ENCODE measurements at regions not wholly inside any gene's neighbourhood (a gene's known extent, or its start where the extent isn't known, plus 50 kb on each side); places are given as distances from the start of the nearest gene placed in this dataset.

- Histone ChIP-seq H3K27ac (no peak overlapping the region), H3K27me3 (replicated peaks; ENCODE audit: insufficient read depth) (no peaks in the 10 kb centered on the region), H3K4me3 (no peak overlapping the region), H3K79me2 (ENCODE audit: insufficient read depth) (no peaks in the 10 kb centered on the region), H3K4me1 (ENCODE audit: insufficient read depth) (no peaks in the 10 kb centered on the region), H3F3A (ENCODE audit: insufficient read depth) (no peaks in the 10 kb centered on the region), H3K4me2 (ENCODE audit: unreplicated experiment) (no peak overlapping the region), H3K9me2 (ENCODE audit: insufficient read depth) (no peaks in the 10 kb centered on the region), H3K9me3 (ENCODE audit: low read depth) (no peaks in the 10 kb centered on the region), H3K9ac (no peak overlapping the region), H2AFZ (no peak overlapping the region), H4K20me1 (ENCODE audit: insufficient read depth) (no peaks in the 10 kb centered on the region), H3K36me3 (ENCODE audit: low read depth) (no peaks in the 10 kb centered on the region)
- in situ Hi-C loops (cut with MboI): no loop called here
- 76 to 79% methylated on average over 14 of the region's 14 CpGs for WGBS, 2 experiments (ENCODE audit: low coverage in 1 of 2, low lambda C conversion rate in 2 of 2, missing lambda C conversion rate in 2 of 2)
- DNase-seq: no peak
- TF ChIP-seq EZH2phosphoT487 (IDR thresholded peaks at IDR 0.05; ENCODE audit: insufficient read depth, low read depth) (no peak), EZH2 (IDR thresholded peaks at IDR 0.05; ENCODE audit: insufficient read depth, poor library complexity, severe bottlenecking) (no peak)
Observed at GRCh38 chr2:8525582-8526402, 156.1 kb upstream of the ID2 start.

- no peaks in the 10 kb centered on the region for H3K9me3 ChIP-seq (ENCODE audit: low read depth)
- TF ChIP-seq EZH2 (IDR thresholded peaks at IDR 0.05; ENCODE audit: insufficient read depth, poor library complexity, severe bottlenecking): no peak
- no peak for TF ChIP-seq EZH2phosphoT487 (IDR thresholded peaks at IDR 0.05; ENCODE audit: insufficient read depth, low read depth)
- H4K20me1 ChIP-seq (ENCODE audit: insufficient read depth): no peaks in the 10 kb centered on the region
- H3K4me2 ChIP-seq (ENCODE audit: unreplicated experiment): no peak overlapping the region
- H3K27me3 ChIP-seq (replicated peaks; ENCODE audit: insufficient read depth): no peaks in the 10 kb centered on the region
- H3K27ac ChIP-seq: no peak overlapping the region
- in situ Hi-C loops (cut with MboI): no loop called here
- no peak overlapping the region for H3K4me3 ChIP-seq
- no peaks in the 10 kb centered on the region for H3K36me3 ChIP-seq (ENCODE audit: low read depth)
- H3K79me2 ChIP-seq (ENCODE audit: insufficient read depth): no peaks in the 10 kb centered on the region
- no peak overlapping the region for H2AFZ ChIP-seq
- 78 to 82% methylated on average over 3 of the region's 3 CpGs for WGBS, 2 experiments (ENCODE audit: low coverage in 1 of 2, low lambda C conversion rate in 2 of 2, missing lambda C conversion rate in 2 of 2)
- no peak for DNase-seq
- no peaks in the 10 kb centered on the region for H3F3A ChIP-seq (ENCODE audit: insufficient read depth)
- no peak overlapping the region for H3K9ac ChIP-seq
- H3K9me2 ChIP-seq (ENCODE audit: insufficient read depth): no peaks in the 10 kb centered on the region
- no peaks in the 10 kb centered on the region for H3K4me1 ChIP-seq (ENCODE audit: insufficient read depth)
Observed at GRCh38 chr2:8526403-8526696, 155.5 kb upstream of the ID2 start.

GRCh38 chr2:8527031-8527430 is 154.8 kb upstream of the ID2 start:
- no peak overlapping the region for H3K4me3 ChIP-seq
- no peaks in the 10 kb centered on the region for H4K20me1 ChIP-seq (ENCODE audit: insufficient read depth)
- no peak overlapping the region for H3K27ac ChIP-seq
- H3K27me3 ChIP-seq (replicated peaks; ENCODE audit: insufficient read depth): no peaks in the 10 kb centered on the region
- no peaks in the 10 kb centered on the region for H3K36me3 ChIP-seq (ENCODE audit: low read depth)
- H3K9me3 ChIP-seq (ENCODE audit: low read depth): no peaks in the 10 kb centered on the region
- TF ChIP-seq EZH2phosphoT487 (IDR thresholded peaks at IDR 0.05; ENCODE audit: insufficient read depth, low read depth) (no peak), EZH2 (IDR thresholded peaks at IDR 0.05; ENCODE audit: insufficient read depth, poor library complexity, severe bottlenecking) (no peak)
- H3K4me1 ChIP-seq (ENCODE audit: insufficient read depth): no peaks in the 10 kb centered on the region
- H2AFZ ChIP-seq: no peak overlapping the region
- in situ Hi-C loops (cut with MboI): no loop called here
- H3K9me2 ChIP-seq (ENCODE audit: insufficient read depth): no peaks in the 10 kb centered on the region
- H3K9ac ChIP-seq: no peak overlapping the region
- no peak for DNase-seq
- 31 to 43% methylated on average over 4 of the region's 4 CpGs for WGBS, 2 experiments (ENCODE audit: low coverage in 1 of 2, low lambda C conversion rate in 2 of 2, missing lambda C conversion rate in 2 of 2)
- no peaks in the 10 kb centered on the region for H3K79me2 ChIP-seq (ENCODE audit: insufficient read depth)
- H3K4me2 ChIP-seq (ENCODE audit: unreplicated experiment): no peak overlapping the region
- no peaks in the 10 kb centered on the region for H3F3A ChIP-seq (ENCODE audit: insufficient read depth)

- DNase-seq: no peak
- H3K9me2 ChIP-seq (ENCODE audit: insufficient read depth): no peaks in the 10 kb centered on the region
- in situ Hi-C loops (cut with MboI): no loop called here
- H3K36me3 ChIP-seq (ENCODE audit: low read depth): no peaks in the 10 kb centered on the region
- no peak overlapping the region for H2AFZ ChIP-seq
- H3K4me1 ChIP-seq (ENCODE audit: insufficient read depth): no peaks in the 10 kb centered on the region
- TF ChIP-seq EZH2 (IDR thresholded peaks at IDR 0.05; ENCODE audit: insufficient read depth, poor library complexity, severe bottlenecking): no peak
- no peak overlapping the region for H3K9ac ChIP-seq
- no peak overlapping the region for H3K4me3 ChIP-seq
- H3K4me2 ChIP-seq (ENCODE audit: unreplicated experiment): no peak overlapping the region
- H3K27ac ChIP-seq: no peak overlapping the region
- no peaks in the 10 kb centered on the region for H3K79me2 ChIP-seq (ENCODE audit: insufficient read depth)
- no peaks in the 10 kb centered on the region for H4K20me1 ChIP-seq (ENCODE audit: insufficient read depth)
- H3K9me3 ChIP-seq (ENCODE audit: low read depth): no peaks in the 10 kb centered on the region
- WGBS, 2 experiments (ENCODE audit: low coverage in 1 of 2, low lambda C conversion rate in 2 of 2, missing lambda C conversion rate in 2 of 2): 35 to 39% methylated on average over 4 of the region's 4 CpGs
- no peaks in the 10 kb centered on the region for H3F3A ChIP-seq (ENCODE audit: insufficient read depth)
- H3K27me3 ChIP-seq (replicated peaks; ENCODE audit: insufficient read depth): no peaks in the 10 kb centered on the region
Observed at GRCh38 chr2:8527676-8528075, 154.2 kb upstream of the ID2 start.

- in situ Hi-C loops (cut with MboI): no loop called here
- Histone ChIP-seq H3K9me2 (ENCODE audit: insufficient read depth) (no peaks in the 10 kb centered on the region), H3K9ac (no peak overlapping the region), H3K4me3 (no peak overlapping the region), H4K20me1 (ENCODE audit: insufficient read depth) (no peaks in the 10 kb centered on the region), H3K27me3 (replicated peaks; ENCODE audit: insufficient read depth) (no peaks in the 10 kb centered on the region), H3K27ac (no peak overlapping the region), H3K79me2 (ENCODE audit: insufficient read depth) (no peaks in the 10 kb centered on the region), H2AFZ (no peak overlapping the region), H3K4me2 (ENCODE audit: unreplicated experiment) (no peak overlapping the region), H3K4me1 (ENCODE audit: insufficient read depth) (no peaks in the 10 kb centered on the region), H3K36me3 (ENCODE audit: low read depth) (no peaks in the 10 kb centered on the region), H3F3A (ENCODE audit: insufficient read depth) (no peaks in the 10 kb centered on the region), H3K9me3 (ENCODE audit: low read depth) (no peaks in the 10 kb centered on the region)
- DNase-seq: no peak
- TF ChIP-seq EZH2phosphoT487 (IDR thresholded peaks at IDR 0.05; ENCODE audit: insufficient read depth, low read depth) (no peak), EZH2 (IDR thresholded peaks at IDR 0.05; ENCODE audit: insufficient read depth, poor library complexity, severe bottlenecking) (no peak)
- 94 to 97% methylated on average over 3 of the region's 3 CpGs for WGBS, 2 experiments (ENCODE audit: low coverage in 1 of 2, low lambda C conversion rate in 2 of 2, missing lambda C conversion rate in 2 of 2)
Observed at GRCh38 chr2:8528863-8529262, 153.0 kb upstream of the ID2 start.

All from GM23248 (cell line).